GM21786 (cell line): ENCODE measurements at regions not wholly inside any gene's neighbourhood (a gene's known extent, or its start where the extent isn't known, plus 50 kb on each side); places are given as distances from the start of the nearest gene placed in this dataset.

Experiments used
- ATAC-seq: cut with Tn5 transposase; IDR thresholded peaks from one replicate; pipeline ENCODE4 v1.9.1; 2021; ENCODE audit not compliant: unreplicated experiment

DNA sequence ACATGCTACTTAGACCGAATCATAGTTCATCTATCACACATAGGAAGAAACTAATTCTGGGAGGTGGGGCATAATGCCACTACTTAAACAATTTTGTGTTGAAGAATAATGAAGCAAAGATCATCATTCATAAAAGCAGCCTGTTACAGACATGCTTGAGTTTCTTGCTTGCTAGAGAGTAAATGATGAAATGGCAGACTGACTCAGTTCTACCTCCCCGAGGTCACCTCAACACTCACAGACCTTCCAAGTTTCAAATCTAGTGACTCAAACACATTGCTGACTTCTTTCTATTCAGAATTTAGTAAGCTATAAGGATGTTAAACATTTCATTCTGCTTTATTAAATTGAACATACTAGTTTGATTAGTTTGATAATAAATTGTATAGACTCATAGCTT is 636.5 kb upstream of the FRG1 start:
- ATAC-seq: no peak

GRCh38 chr4:189304809-189305208 is 635.9 kb upstream of the FRG1 start:
- no peak for ATAC-seq

DNA sequence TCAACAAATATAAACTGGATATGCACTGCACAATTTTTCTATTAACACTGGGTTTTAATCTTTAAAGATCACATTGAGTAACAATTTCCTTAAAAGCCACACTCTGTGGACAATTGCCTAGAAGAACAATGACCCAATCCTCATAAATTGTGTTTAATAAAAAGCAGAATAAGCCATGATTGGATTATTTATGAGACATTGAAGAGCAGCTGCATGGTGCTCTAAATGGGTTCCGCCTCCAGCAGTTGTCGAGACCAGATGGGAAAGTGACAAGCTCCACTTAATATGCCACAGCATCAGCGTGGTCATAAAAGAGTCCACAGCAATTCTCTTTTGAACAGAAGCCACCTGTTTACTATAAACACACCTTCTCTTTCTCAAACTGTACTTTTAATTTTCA is 635.2 kb upstream of the FRG1 start:
- no peak for ATAC-seq

- ATAC-seq: no peak
Observed at GRCh38 chr4:189311251-189311650, 629.4 kb upstream of the FRG1 start.

DNA sequence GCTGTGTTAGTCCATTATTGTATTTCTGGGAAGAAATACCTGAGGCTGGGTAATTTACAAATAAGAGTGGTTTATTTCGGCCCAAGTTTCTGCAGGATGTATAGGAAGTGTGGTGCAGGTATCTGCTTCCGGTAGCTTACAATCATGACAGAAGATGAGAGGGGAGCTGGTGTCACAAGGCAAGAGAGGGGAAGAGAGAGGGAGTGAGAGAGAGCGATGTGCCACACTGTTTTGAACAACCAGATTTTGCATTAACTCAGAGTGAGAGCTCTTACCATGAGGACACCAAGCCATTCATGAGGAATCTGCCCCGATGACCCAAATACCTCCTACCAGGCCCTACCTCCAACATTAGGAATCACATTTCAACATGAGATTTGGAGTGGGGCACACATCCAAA is 627.6 kb upstream of the FRG1 start:
- ATAC-seq: no peak

DNA sequence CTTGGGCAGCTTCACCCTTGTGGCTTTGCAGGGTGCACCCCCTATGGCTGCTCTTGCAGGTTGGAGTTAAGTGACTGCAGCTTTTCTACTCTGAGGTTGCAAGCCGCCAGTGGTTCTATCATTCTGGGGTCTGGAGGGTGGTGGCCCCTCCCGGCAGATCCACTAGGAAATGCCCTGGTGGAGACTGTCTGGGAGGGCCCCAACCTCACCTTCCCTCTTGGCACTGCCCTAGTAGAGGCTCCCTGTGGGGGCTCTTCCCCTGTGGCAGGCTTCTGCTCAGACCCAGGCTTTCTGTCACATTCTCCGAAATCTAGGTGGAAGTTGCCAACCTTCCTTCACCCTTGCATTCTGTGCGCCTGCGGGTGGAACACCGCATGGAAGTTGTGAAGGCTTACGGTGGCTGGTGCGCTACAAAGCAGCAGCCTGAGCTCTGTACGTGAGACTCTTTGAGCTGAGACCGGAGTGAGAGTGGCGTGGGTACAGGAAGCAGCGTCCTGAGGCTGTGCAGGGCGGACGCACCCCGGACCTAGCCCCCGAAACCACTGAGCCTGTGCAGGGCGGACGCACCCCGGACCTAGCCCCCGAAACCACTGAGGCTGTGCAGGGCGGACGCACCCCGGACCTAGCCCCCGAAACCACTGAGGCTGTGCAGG is 626.7 kb upstream of the FRG1 start:
- no peak for ATAC-seq

GRCh38 chr4:189322426-189322825 is 618.2 kb upstream of the FRG1 start:
- no peak for ATAC-seq

- no peak for ATAC-seq
Observed at GRCh38 chr4:189341881-189342280, 598.8 kb upstream of the FRG1 start.

DNA sequence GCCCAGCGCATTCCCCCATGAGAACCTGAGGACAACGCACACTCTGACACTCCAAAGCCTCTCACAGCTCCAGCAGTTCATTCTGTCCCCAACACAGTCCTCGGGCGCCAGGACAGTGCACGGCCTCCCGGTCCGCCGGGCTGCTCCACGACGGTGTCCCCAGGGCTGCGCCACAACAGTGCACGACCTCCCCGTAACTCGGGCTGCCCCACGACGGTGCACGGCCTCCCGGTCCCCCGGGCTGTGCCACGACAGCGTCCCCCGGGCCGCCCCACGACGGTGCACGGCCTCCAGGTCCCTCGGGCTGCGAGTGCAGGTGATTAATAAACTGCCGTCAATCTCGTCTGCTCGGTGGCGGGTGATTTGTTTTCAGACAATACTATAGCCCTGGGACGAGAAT is 585.1 kb upstream of the FRG1 start:
- ATAC-seq: no peak

DNA sequence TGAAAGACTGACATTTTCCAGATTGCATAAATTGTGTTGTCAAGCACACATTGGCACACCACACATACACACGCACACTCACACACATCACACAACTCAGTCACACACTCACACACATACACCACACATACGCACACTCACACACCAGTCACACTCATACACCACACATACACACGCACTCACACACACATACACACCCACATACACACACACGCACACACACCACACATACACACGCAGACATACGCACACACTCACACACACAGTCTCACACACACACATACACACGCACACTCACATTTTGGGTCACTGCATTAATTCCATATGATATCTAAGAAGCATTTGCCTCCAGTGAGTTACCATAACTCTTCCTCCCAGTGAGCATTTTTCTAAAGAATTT is 578.3 kb upstream of the FRG1 start:
- no peak for ATAC-seq

- ATAC-seq: no peak
Observed at GRCh38 chr4:189364032-189364449, 576.6 kb upstream of the FRG1 start.

- ATAC-seq: no peak
Observed at GRCh38 chr4:189365451-189365850, 575.2 kb upstream of the FRG1 start.

- ATAC-seq: no peak
Observed at GRCh38 chr4:189367832-189368231, 572.8 kb upstream of the FRG1 start.

DNA sequence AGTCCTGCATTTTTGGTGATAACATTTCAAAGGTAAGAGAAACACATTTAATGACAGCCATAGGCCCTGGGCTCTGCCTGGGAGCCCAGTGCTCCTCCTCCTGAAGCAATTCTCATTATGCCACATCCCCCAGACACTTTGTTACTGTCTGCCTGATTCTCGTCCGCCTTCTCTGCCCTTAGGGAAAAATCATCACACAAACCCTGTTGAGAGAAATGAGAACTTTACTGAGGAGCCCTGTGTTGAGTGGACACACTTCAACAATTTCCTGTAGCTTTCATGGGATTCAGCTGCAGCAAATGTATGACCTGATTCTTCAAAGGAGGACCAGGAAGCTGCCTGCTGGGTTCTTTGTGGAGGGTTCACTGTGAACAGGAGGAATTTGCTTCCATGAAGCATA is 566.5 kb upstream of the FRG1 start:
- no peak for ATAC-seq

GRCh38 chr4:189376901-189377300 is 563.8 kb upstream of the FRG1 start:
- ATAC-seq: no peak

DNA sequence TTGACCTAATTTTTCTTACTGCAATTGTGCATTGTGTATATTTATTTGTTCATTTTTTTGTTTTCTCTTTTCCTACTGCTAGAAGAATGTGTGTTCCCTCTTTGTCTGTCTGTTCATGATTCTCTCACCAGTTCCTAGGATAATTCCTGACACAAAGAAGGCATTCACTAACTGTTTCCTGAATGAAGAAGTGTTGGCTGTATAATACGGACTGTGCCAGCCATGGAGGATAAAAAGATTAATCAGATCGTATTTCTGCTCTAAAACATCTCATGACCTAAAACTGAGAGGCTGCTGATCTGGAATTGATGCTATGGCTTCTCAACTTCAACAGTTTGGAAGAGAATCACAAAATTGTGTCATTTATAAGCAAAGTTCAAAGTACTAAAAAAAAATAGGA is 563.1 kb upstream of the FRG1 start:
- no peak for ATAC-seq

GRCh38 chr4:189385098-189385497 is 555.6 kb upstream of the FRG1 start:
- no peak for ATAC-seq

- no peak for ATAC-seq
Observed at GRCh38 chr4:189385579-189385978, 555.1 kb upstream of the FRG1 start.

GRCh38 chr4:189396435-189396834 is 544.2 kb upstream of the FRG1 start:
- ATAC-seq: no peak

- ATAC-seq: no peak
Observed at GRCh38 chr4:189404271-189404670, 536.4 kb upstream of the FRG1 start.

DNA sequence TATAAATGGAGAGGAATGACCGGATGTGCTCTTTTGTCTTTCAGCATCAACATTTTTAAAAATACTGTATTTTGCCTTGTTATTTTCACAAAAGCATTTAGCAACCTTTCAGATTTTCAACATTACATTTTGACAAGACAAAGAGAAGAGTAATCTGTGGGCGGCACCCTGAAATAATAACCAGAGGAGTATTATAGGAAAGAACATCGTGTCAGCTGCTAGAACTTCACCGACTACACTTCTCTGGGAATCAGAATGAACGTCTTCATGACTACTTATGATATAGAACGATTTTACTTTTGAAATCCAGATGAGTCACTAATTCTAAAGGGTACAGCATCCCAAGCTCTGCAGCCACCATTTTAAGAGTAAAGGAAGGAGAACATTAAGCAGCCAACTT is 531.5 kb upstream of the FRG1 start:
- no peak for ATAC-seq

- no peak for ATAC-seq
Observed at GRCh38 chr4:189414021-189414420, 526.7 kb upstream of the FRG1 start.

DNA sequence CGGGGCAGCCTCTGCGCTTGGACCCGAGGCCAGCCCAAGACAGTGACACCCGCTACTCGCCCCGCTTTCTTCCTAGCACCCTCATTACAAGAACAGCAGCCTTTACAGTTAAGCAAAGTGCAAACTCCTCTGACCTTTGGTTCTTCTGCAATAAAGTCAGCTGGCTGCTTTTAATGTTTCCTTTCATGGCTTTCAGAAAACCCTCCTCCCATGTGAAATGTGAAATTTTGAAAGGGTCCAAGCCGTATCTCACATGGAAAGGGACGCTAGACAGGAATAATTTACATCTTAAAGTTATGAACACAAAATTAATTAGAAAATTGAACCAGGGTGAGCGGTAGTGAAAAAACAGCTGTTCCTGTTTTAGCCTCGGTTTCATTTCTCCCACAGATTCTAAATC is 520.1 kb upstream of the FRG1 start:
- ATAC-seq: no peak

DNA sequence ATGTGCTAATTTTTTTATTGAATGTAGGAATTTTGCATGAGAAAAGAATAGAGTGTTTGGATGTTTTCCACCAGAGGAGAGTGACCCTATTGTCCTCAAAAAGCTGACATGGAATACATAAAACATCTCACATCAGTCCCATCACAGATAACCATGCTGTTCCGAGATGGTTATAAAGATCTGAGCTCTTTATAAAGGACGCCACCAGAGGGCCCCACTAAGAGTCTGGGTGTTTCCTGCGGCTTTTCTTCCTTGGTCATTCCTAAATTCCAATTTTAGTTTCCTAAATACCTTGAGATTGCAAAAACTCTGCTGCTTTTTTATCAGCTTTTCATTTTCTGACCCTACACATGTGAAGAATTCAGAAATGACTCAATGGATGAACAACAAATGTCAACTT is 504.5 kb upstream of the FRG1 start:
- ATAC-seq: no peak
